HuH-7.5 (cell line): ENCODE measurements at regions not wholly inside any gene's neighbourhood (a gene's known extent, or its start where the extent isn't known, plus 50 kb on each side); places are given as distances from the start of the nearest gene placed in this dataset.

Source experiments
- DNase-seq: peaks from one replicate; pipeline ENCODE4 v3.0.0; 2011; ENCODE audit warnings: low spot score

DNA sequence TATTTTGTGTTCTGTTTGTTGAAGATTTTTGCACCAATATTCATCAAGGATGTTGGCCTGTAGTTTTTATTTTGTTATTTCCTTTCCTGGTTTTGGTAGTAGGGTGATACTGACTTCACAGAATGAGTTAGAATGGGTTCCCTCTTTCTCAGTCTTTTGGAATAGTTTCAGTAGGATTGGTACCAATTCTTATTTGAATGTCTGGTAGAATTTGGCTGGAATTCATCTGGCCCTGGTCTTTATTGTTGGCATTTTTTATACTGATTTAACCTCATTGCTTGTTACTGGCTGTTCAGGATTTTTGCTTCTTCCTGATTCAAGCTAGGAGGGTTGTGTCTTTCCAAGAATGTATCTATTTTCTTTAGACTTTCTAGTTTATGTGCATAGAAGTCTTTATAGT, 263.7 kb downstream of the SOX11 start:
- no peak for DNase-seq

DNA sequence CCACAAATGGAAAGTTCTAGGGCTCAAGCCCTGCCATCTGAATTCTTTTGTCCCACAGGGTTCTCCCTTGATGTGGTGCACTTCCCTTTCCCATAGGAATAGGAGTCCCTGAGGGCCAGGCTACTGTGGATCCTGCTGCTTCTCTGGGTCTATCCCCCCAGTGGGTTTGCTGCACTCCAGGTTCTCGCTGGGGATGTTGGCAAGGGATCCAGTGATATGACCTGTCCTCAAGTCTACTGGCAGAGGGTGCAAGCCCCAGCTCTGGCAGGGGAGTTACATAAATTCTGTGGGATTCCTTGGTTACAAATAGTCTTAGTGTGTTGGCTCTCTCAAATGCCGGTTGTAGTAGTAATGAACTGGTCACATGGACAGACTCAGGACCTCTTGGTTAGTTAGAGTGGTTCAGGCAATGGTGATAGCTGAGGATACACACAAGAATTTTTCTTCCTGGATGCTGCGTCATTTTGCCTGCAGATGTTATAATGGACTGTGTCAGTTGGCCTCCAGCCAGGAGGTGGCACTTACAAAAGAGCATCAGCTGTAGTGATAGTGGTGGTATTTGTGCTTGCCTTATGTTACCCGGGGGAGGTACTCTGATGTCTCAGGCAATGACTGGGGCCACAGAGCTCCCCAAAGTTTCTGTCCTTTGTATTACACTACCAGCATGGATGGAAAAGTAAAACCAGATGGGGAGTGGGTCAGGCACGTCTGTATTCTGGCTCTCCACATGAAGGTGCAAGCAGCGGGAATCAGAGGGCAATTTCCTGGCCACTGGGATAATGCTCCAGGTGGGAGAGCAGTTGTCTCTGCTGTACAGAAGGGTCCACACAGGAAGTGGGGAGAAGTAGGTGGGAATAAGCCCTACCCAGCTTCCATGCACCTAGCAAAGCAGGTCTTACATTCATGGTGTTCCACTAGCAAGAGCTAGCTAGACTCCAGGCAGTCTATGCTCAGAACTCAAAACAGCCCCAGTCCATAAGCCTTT, 267.9 kb downstream of the SOX11 start:
- no peak for DNase-seq

DNA sequence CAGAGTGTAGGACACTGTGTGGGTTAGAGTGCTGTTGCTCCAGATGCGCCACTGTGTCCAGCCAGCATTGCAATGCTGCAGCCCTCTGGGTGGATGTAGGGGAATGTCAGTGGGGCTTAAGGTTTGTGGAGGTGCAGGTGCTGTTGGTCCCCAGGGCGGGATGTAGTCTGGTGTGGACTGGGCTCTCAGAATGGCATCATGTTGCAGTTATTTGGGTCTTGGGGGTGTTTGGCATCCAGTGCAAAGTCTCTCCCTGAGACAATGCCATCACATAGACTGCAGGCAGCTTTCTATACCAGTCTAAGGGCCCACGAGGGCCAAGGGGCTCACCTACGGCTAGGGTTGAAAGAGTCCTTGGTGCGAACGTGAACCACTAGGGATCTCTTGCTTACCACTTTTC, 275.3 kb downstream of the SOX11 start:
- DNase-seq = no peak

DNA sequence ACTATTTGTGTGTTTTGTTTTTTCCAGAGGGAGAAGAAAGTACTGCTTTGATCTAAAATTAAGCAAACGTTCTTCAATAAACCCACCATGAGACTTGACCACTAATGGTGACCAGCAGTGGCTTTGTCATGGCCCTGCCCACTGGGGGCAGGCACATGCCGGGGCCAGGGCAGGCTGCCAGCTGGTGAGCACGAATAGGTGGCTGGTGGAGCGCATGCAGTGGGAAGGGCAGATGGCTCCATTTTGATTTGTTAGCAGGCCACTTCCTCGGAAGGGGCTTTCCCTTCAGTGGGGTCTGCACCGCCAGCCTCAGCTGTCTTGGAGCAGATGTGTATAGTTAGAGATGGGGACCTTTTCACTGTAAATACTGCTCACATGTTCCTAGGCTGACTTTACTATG, 277.1 kb downstream of the SOX11 start:
- no peak for DNase-seq

DNA sequence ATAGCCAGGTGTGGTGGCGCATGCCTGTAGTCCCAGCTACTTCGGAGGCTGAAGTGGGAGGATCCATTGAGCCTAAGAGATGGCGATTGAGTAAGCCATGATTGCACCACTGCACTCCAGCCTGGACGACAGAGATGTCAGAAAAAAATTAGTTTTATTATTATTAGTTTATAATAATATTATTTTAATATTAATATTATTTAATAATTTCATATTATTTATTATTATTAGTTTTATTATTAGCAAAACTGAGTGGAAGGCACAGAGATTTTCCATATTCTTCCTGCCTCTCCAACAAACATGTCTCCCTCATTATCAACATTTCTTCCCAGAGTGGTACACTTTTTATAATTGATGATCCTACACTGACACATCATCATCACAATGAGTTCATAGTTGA, 278.2 kb downstream of the SOX11 start:
- no peak for DNase-seq

DNA sequence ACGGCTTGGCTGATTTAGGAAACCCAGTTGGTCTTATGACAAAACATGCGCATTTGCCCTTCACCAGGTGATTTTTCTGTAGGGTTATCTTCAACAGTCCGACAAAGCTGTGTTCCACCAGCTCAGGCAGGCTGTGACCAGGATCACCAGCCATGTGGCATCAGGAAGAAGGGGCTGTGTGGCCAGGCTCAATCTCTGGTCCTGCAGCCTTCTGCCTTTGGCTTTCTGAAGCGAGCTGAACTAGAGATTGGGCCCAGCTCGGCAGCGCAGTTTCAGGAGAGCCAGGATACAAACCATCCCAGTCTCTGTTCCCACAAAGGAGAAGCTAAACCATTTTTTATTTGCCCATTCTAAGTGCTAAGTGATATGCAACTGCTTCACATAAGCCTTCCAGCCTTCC, 282.3 kb downstream of the SOX11 start:
- no peak for DNase-seq

DNA sequence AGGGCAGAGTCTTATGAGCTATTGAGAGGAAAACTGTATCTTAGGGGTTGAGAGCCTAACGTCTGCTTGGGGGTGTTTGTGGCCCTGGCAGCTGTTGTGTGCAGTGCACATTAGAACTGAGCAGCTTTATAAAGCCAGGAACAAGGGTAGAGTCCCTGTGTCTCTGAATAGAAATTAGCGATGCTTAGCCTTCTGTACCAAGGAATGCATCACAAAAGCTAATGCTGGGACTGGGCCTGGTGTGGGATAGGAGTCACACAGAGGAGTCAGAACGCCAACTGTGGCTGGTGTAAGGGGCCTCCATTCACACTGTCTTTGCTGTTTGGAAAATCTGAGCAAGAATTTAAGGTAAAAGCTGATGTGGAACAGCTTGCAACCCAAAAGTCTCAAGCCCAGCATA, 283.2 kb downstream of the SOX11 start:
- DNase-seq = no peak

DNA sequence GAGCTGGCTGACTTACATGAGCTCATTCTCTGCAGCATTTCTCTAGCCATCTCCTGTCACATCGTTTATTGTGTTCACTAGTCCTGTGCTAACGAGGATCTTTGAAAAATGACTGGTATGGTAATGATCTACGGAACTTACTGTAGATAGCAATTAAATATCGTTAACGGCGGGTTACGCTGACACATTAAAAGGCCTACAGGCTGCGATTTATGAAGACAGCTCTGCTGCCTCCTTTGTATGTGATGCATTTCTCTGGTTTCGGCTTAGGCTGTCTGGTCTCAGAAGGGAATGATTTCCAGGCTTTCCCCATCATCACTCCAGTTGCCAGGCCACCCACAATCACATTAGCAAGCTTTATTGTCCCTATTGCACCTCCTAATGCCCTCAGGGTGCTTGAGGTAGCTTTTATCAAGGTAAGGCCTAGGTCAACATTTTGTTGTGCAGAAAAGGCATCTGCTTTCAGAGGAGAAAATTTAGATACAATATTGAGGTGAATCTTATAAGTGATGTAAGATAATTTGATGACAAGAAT, 284.4 kb downstream of the SOX11 start:
- no peak for DNase-seq

DNA sequence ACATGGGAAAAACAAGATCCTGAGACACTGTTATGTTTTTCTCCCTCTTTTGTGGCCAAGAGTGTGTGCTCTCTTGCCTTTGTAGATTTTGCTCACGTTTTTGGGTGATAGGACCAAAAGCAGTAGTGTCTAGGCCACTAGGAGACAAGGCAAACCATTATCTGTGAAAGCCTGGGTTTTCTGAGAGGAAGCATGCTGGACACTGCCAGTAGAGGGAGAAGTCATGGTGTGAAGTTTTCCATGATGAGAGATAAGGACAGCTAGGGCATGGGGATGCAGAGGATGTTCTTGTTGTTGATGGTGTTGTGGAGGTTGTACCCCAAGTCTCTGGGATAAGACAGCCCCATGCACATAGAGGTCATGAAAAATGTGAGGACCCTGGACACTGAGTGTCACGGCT, 285.3 kb downstream of the SOX11 start:
- no peak for DNase-seq

DNA sequence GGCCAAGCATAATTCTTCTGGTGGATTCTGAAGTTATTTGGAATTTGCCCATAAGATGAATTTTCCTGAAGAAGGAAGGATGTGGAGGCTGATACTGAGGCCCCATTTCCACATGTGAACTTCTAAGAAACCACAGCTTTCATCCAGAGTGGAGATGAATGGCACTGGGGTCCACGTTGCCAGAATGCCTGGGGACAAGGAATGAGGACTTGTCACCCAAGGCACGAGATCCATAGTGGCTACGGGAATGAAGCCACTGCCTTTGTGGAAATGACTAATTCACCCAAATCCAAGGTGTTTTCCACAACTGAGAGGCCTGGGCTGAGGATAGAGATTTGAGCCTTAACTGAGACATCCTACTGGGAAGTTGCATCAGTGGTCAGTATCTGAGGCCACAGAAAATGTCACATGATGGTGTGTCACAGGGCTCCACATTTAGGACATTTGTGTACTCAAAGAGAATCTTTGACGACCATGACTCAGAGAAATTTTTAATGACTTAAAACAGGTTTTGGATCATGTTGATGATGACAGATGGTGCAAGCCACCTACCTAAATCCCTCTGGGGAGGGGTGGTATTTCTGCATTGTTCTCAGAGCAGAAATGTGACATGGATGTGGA, 286.1 kb downstream of the SOX11 start:
- DNase-seq = no peak

DNA sequence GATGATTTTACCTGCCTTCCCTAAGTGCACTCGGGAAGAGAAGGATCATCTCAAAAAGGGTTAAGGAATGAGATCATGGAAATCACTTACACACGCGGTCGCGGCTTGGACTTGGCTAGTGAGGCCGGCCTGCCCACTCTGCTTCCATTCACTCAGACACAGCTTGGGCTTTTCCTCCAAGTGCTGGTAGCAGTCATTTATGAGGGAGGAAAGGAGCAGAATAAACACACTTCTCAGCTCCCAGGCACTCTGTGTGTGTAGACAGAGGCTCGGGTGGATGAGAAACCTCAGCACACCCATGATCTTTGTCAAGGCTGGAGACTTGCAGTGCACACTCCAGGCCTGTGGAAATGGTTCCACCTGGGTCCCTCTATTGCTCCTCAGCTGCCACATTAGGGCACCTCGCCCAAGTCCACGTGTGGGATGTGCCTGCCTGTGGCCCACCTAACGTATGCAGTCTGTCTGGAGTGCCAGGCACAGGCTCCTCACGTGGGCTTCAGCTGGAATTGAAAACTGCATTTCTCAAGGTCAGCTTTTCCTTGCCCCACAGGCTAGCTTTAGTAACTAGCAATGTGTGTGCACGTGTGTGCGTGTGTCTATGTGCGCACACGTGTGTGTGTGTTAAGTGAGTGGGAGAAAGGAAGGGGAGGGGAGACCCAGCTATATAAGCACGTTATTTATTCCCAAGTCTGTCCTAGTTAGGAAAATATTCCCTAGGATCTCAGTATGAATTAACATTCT, 288.4 kb downstream of the SOX11 start:
- DNase-seq = no peak

DNA sequence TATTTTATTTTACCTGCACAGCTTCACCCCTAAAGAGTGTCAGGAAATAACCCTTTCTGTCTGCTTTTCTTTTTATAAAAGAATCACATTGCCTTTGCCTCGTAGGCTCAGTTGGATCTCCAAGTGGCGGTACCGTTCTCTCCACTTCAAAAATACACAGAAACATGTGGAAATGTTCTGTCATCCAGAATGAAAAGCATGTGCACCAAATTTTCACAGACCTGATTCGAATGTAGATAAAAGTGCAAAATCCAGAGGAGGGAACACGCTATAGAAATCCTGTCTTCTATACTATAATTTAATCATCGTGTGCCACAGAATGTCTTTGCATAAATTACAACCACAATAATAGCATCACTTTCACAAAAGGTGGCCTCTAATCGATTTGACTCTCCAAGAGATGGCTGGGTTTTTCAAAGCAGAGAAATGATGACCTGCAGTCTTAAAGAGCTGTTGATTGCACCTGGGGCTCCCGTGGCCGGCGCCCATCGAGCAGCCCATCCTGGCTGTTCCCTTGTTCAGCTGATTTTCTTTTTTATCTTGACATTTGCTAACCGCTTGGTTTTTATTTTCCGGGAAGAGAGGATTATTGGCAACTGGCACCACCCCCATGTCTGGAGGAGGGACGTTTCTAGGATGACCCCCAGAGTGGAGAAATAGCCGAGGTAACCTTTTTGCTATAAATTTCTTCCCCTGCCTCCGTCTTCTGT, 290.2 kb downstream of the SOX11 start:
- no peak for DNase-seq

DNA sequence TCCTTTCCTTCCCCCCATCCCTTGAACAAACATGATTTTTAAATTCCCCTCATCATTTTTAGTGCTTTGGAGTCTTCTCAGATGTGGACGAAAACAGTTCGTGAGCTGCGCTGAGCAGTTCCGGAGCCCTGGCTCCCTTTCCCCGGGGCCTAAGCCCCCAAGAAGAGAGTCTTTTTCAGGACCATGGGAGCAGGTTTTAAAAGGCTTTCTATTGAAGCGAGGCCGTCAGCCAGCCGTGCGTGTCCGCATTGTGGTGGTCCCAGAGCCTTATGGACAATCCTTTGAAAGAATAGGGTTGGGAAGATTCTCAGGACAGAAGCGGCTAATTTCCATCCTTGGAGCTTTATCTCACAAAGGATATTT, 290.7 kb downstream of the SOX11 start:
- no peak for DNase-seq

DNA sequence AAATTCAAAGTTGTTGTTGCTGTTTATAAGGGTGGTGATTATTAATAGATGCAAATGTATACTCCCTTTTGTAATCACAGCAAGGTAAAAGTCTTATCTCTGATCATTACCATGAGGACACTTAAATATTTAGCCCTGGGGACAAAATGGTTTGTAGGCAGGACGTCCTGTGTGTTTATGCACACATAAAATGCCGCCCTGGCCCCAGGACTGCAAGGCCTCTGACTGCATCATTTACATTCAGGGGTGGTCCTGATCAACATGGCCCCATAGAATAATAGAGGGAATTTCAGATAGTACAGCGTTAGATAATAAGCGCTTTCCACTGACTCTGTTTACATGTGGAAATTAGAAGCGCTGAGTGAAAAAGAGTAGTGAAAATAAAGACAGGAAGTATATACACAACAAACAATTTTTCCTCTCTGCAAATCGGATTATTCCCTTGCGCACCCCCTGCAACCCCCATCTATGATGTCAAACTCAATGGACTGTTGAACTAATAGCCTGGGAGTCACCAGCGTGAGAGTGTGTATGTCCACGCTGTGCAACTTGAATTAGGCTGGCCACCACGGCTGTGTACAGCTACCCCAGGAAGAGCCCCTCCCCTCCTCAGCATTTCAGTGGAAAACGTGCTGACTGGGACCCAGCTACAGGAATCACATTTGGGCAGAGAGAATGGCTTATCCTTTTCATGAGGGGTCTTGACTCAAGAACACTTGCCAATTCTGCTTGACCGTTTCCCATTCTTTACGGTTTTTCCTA, 291.5 kb downstream of the SOX11 start:
- DNase-seq = no peak

DNA sequence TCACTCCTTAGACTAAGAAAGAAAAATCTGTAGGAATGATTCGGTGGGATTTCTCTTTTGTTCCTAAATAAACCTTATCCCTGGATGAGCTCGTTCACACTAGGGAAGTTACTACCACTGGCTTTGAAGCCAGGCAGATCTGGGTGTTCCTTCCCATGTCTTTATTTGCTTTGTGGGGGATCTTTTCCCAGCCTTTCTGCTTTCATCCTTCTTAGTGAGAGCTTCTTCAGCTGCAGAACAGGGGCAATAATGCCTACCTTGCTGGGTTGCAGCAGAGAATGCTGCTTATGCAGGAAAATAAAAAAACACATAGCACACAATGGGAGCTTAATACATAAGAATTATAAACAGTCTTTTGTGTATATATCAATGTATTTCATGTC, 292.1 kb downstream of the SOX11 start:
- DNase-seq = no peak

DNA sequence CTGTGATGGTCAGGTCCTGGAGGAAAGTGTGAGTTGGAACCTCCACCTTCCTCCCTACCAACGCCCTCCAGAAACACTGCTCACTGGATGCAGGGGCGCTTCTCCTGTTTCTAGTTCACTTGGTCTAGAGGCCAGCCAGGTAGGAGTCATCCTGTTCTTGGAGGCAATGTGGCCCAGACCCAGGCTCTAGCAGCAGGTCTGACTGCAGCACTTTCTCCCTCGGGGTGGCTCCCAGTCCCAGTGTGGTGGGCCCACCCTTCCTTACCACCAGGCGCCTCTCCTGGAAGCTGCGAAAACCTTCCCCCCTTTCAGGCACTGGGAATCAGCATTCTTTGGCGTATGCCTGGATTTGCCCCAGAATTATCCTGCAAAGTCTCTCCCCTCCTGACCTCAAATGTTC, 292.8 kb downstream of the SOX11 start:
- DNase-seq = no peak

DNA sequence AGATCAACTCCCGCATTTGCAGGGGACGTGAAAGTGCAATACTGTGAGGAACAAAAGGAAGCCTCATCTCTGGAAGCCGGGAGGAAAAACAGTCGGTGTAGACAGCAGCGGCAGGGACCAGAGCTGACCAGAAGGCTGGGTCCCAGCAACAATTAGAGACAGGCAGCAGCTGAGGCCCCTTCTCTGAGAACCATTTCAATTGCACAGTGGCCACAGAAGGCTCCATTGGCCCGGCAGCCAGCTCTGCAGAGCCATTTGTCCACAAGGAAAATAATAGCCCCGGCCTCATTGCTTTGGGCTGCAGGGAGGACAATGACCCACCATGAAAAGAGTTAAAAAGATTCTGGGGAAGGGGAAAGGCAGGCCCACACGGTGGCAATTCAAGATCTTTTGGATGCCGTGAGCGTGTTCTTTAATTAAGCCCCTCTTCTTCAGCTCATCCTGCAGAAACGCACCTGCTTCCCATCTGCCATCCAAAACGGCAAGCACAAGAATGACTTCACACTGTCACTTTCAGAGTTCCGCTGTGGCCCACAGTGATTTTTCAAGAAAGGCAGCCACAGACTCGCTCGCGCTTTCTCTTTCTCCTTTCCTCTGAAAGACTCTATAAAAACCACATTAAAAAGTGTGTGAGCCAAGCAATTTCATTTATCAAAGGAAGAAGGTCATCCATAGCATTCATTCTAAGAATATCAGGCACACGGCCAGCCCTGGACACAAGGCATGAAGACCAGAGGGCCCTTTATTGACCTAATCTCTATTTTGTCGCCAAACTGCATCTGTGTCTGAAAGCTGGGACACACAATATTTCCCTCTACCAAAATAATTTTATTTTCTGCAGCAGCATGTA, 293.6 kb downstream of the SOX11 start:
- DNase-seq = no peak

DNA sequence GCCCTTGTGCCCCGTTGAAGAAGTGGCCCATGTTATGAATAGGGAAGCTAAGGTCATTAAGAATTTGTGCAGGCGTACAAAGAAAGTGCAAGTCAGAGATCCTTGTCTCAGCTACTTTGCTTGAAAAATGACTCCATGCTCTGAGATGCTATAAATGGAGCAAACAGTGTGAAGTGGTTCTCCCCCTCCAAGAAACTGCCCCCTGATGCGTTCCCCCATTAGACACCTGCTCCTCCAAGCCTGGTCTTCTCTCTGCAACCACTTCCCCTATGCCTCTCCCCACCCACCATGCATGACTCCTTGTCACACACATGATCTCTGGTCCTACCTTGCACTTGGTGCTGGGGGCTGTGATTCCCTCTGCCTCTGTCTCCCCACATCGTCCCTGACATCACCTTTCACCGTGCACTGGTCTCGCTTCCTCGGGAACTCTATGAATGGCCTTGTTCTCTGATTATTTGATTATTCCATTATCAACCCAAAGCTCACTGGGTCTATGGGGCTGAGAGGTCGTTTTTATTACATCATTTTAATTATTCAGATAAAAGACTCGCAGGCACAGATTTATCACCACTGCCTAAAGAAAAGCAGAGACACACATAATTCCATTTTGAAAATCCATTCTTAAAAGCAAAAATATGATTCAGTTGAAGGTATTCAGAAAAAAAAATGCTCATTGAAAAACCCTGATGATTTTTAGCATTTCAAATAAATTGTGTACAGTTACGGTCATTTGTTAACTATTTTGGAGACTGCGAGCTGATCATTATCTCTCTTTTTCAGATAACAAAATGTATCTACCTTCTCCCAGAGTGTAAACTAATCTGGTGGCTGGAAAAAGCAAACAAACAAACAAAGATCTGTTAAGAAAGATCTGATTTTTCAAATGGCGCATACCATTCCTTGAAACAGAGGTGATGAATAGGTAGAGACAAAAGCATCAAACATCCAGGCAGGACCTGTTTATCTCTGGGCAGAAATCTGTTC, 294.9 kb downstream of the SOX11 start:
- DNase-seq = no peak

DNA sequence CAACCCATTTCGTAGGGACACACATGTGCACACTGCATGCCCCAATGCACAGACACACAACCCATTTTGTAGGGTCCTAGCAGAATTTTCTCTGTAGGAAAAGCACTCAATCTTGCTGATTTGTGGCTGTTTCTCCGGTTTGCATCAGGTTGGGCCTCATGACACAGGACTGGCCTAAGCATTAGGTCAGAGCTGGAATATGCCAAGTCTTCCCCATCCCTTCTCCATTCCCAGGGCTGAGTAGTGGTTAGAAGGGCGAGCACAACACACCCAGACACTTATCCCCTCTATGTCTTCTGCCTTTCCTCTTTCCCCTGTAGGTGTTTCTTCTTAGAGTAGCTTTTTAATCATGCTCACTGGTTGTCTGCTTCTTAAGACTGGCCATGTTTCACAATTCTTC, 295.9 kb downstream of the SOX11 start:
- DNase-seq = no peak
